SKM-1 (cell line): ENCODE measurements at regions not wholly inside any gene's neighbourhood (a gene's known extent, or its start where the extent isn't known, plus 50 kb on each side); places are given as distances from the start of the nearest gene placed in this dataset.
"Not testable (repeated sequence)": the region's sequence is repeated elsewhere in the genome, so short reads cannot be mapped to it uniquely, and the experiment has no call there.

Source experiments
- DNase-seq: peaks from one replicate; lab custom pipeline; 2025; ENCODE audit not compliant: unreplicated experiment; lab: John Stamatoyannopoulos, UW

GRCh38 chr6:19713411-19713810 lies 123.8 kb upstream of the ID4 start:
- DNase-seq, result no peak

GRCh38 chr6:19713984-19714383 lies 123.2 kb upstream of the ID4 start:
- no peak for DNase-seq

GRCh38 chr6:19714434-19715166 lies 122.6 kb upstream of the ID4 start:
- DNase-seq, result no peak

- DNase-seq, result no peak
Measured at GRCh38 chr6:19715167-19715551, 122.0 kb upstream of the ID4 start.

GRCh38 chr6:19719691-19720128 lies 117.5 kb upstream of the ID4 start:
- DNase-seq, result no peak

- DNase-seq, result no peak
Measured at GRCh38 chr6:19721766-19722377, 115.3 kb upstream of the ID4 start.

GRCh38 chr6:19722999-19723398 lies 114.2 kb upstream of the ID4 start:
- no peak for DNase-seq

GRCh38 chr6:19723545-19723944 lies 113.6 kb upstream of the ID4 start:
- DNase-seq, result no peak

GRCh38 chr6:19725436-19725835 lies 111.7 kb upstream of the ID4 start:
- not testable (repeated sequence) for DNase-seq

GRCh38 chr6:19731282-19731681 lies 105.9 kb upstream of the ID4 start:
- DNase-seq, result no peak

GRCh38 chr6:19734061-19734460 lies 103.1 kb upstream of the ID4 start:
- no peak for DNase-seq

GRCh38 chr6:19734519-19734918 lies 102.7 kb upstream of the ID4 start:
- DNase-seq, result no peak

- DNase-seq, result no peak
Measured at GRCh38 chr6:19736066-19736465, 101.1 kb upstream of the ID4 start.

- no peak for DNase-seq
Measured at GRCh38 chr6:19738010-19738409, 99.2 kb upstream of the ID4 start.

- no peak for DNase-seq
Measured at GRCh38 chr6:19749722-19750121, 87.4 kb upstream of the ID4 start.

- no peak for DNase-seq
Measured at GRCh38 chr6:19752746-19753145, 84.4 kb upstream of the ID4 start.

- no peak for DNase-seq
Measured at GRCh38 chr6:19753826-19754225, 83.3 kb upstream of the ID4 start.

- no peak for DNase-seq
Measured at GRCh38 chr6:19754686-19755085, 82.5 kb upstream of the ID4 start.

- DNase-seq, result no peak
Measured at GRCh38 chr6:19755181-19755580, 82.0 kb upstream of the ID4 start.

GRCh38 chr6:19757036-19757435 lies 80.1 kb upstream of the ID4 start:
- DNase-seq, result no peak

GRCh38 chr6:19759117-19759880 lies 77.9 kb upstream of the ID4 start:
- no peak for DNase-seq

GRCh38 chr6:19761121-19761520 lies 76.0 kb upstream of the ID4 start:
- DNase-seq, result no peak
